ENCODE measurements at regions not wholly inside any gene's neighbourhood (a gene's known extent, or its start where the extent isn't known, plus 50 kb on each side); places are given as distances from the start of the nearest gene placed in this dataset.

GRCh38 chr6:44706011-44706410 lies 318.5 kb downstream of the CDC5L start:
- POLR2A ChIA-PET = no interaction called here
- H3K4me3 ChIP-seq (ENCODE audit: low read depth, low read length) = no peak overlapping the region
- no peak overlapping the region for H3K27ac ChIP-seq (ENCODE audit: extremely low read depth, low read depth, low read length)
- H3K4me1 ChIP-seq (ENCODE audit: control insufficient read depth, insufficient read depth, low read length) = no peaks in the 10 kb centered on the region
- CTCF ChIA-PET = interaction anchor here (1.6 kb wide), 1 partner anchor 13 kb away, joined by 3 read pairs; no protein-coding TSS in a partner anchor
- TF ChIP-seq, protein P1, sequence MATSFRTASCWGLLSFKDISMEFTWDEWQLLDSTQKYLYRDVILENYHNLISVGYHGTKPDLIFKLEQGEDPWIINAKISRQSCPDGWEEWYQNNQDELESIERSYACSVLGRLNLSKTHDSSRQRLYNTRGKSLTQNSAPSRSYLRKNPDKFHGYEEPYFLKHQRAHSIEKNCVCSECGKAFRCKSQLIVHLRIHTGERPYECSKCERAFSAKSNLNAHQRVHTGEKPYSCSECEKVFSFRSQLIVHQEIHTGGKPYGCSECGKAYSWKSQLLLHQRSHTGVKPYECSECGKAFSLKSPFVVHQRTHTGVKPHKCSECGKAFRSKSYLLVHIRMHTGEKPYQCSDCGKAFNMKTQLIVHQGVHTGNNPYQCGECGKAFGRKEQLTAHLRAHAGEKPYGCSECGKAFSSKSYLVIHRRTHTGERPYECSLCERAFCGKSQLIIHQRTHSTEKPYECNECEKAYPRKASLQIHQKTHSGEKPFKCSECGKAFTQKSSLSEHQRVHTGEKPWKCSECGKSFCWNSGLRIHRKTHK (tag by site-specific recombination; IDR thresholded peaks at IDR 0.05) = no peak
- TF ChIP-seq WT1 (tag by site-specific recombination; IDR thresholded peaks at IDR 0.05) = no peak
- no peak for TF ChIP-seq ZNF701 (tag by site-specific recombination; IDR thresholded peaks at IDR 0.05)
- TF ChIP-seq ZNF121 (tag by site-specific recombination; IDR thresholded peaks at IDR 0.05) = no peak
- TF ChIP-seq ZNF488 (tag by site-specific recombination; IDR thresholded peaks at IDR 0.05) = no peak
- no peak for TF ChIP-seq INSM2 (tag by site-specific recombination; IDR thresholded peaks at IDR 0.05)
- no peak for TF ChIP-seq OVOL3 (tag by site-specific recombination; IDR thresholded peaks at IDR 0.05)
- TF ChIP-seq, protein P2, sequence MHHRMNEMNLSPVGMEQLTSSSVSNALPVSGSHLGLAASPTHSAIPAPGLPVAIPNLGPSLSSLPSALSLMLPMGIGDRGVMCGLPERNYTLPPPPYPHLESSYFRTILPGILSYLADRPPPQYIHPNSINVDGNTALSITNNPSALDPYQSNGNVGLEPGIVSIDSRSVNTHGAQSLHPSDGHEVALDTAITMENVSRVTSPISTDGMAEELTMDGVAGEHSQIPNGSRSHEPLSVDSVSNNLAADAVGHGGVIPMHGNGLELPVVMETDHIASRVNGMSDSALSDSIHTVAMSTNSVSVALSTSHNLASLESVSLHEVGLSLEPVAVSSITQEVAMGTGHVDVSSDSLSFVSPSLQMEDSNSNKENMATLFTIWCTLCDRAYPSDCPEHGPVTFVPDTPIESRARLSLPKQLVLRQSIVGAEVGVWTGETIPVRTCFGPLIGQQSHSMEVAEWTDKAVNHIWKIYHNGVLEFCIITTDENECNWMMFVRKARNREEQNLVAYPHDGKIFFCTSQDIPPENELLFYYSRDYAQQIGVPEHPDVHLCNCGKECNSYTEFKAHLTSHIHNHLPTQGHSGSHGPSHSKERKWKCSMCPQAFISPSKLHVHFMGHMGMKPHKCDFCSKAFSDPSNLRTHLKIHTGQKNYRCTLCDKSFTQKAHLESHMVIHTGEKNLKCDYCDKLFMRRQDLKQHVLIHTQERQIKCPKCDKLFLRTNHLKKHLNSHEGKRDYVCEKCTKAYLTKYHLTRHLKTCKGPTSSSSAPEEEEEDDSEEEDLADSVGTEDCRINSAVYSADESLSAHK (tag by site-specific recombination; IDR thresholded peaks at IDR 0.05) = no peak
- H3K9me3 ChIP-seq (ENCODE audit: control insufficient read depth, insufficient read depth, low read depth, low read length) = no peaks in the 10 kb centered on the region
- H3K36me3 ChIP-seq (ENCODE audit: control insufficient read depth in 2 of 2, insufficient read depth in 1 of 2, low read length in 2 of 2) = no peaks in the 10 kb centered on the region

GRCh38 chr6:44708208-44708607 lies 320.7 kb downstream of the CDC5L start:
- Histone ChIP-seq H3K4me1 (ENCODE audit: control insufficient read depth, insufficient read depth, low read length) (peaks cover 2% of the 10 kb centered on the region; the same call in 1 of the 2 replicates), H3K9me3 (ENCODE audit: control insufficient read depth, insufficient read depth, low read depth, low read length) (no peaks in the 10 kb centered on the region), H3K27ac (ENCODE audit: extremely low read depth, low read depth, low read length) (no peak overlapping the region), H3K36me3 (ENCODE audit: control insufficient read depth in 2 of 2, insufficient read depth in 1 of 2, low read length in 2 of 2) (no peaks in the 10 kb centered on the region), H3K4me3 (ENCODE audit: low read depth, low read length) (no peak overlapping the region)
- TF ChIP-seq ZNF211 (tag by site-specific recombination; IDR thresholded peaks at IDR 0.05; ENCODE audit: low read depth) (no peak), OVOL3 (tag by site-specific recombination; IDR thresholded peaks at IDR 0.05) (no peak), ZNF175 (tag by site-specific recombination; IDR thresholded peaks at IDR 0.05) (no peak), ZNF558 (tag by site-specific recombination; IDR thresholded peaks at IDR 0.05) (no peak), ELK4 (IDR thresholded peaks at IDR 0.05; ENCODE audit: borderline replicate concordance, low read depth, low read length) (no peak), ZNF23 (tag by site-specific recombination; IDR thresholded peaks at IDR 0.05; ENCODE audit: borderline replicate concordance) (no peak), BCL11A (tag by site-specific recombination; IDR thresholded peaks at IDR 0.05; ENCODE audit: low read depth) (no peak), ZSCAN30 (tag by site-specific recombination; IDR thresholded peaks at IDR 0.05) (no peak), ZNF510 (tag by site-specific recombination; IDR thresholded peaks at IDR 0.05; ENCODE audit: insufficient replicate concordance) (no peak), ZNF610 (tag by site-specific recombination; IDR thresholded peaks at IDR 0.05; ENCODE audit: borderline replicate concordance) (no peak)
- TF ChIP-seq, protein P3, sequence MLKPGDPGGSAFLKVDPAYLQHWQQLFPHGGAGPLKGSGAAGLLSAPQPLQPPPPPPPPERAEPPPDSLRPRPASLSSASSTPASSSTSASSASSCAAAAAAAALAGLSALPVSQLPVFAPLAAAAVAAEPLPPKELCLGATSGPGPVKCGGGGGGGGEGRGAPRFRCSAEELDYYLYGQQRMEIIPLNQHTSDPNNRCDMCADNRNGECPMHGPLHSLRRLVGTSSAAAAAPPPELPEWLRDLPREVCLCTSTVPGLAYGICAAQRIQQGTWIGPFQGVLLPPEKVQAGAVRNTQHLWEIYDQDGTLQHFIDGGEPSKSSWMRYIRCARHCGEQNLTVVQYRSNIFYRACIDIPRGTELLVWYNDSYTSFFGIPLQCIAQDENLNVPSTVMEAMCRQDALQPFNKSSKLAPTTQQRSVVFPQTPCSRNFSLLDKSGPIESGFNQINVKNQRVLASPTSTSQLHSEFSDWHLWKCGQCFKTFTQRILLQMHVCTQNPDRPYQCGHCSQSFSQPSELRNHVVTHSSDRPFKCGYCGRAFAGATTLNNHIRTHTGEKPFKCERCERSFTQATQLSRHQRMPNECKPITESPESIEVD (tag by site-specific recombination; IDR thresholded peaks at IDR 0.05) = no peak
- TF ChIP-seq, protein P4, sequence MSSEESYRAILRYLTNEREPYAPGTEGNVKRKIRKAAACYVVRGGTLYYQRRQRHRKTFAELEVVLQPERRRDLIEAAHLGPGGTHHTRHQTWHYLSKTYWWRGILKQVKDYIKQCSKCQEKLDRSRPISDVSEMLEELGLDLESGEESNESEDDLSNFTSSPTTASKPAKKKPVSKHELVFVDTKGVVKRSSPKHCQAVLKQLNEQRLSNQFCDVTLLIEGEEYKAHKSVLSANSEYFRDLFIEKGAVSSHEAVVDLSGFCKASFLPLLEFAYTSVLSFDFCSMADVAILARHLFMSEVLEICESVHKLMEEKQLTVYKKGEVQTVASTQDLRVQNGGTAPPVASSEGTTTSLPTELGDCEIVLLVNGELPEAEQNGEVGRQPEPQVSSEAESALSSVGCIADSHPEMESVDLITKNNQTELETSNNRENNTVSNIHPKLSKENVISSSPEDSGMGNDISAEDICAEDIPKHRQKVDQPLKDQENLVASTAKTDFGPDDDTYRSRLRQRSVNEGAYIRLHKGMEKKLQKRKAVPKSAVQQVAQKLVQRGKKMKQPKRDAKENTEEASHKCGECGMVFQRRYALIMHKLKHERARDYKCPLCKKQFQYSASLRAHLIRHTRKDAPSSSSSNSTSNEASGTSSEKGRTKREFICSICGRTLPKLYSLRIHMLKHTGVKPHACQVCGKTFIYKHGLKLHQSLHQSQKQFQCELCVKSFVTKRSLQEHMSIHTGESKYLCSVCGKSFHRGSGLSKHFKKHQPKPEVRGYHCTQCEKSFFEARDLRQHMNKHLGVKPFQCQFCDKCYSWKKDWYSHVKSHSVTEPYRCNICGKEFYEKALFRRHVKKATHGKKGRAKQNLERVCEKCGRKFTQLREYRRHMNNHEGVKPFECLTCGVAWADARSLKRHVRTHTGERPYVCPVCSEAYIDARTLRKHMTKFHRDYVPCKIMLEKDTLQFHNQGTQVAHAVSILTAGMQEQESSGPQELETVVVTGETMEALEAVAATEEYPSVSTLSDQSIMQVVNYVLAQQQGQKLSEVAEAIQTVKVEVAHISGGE (tag by site-specific recombination; conservative IDR thresholded peaks at IDR 0.05; ENCODE audit: low read depth) = no peak
- ChIA-PET POLR2A (no interaction called here), CTCF (no interaction called here)
